AG04449 (cell line): ENCODE measurements at regions not wholly inside any gene's neighbourhood (a gene's known extent, or its start where the extent isn't known, plus 50 kb on each side); places are given as distances from the start of the nearest gene placed in this dataset.

Source experiments
- CTCF ChIA-PET: fragments of 350-600 bp; formaldehyde crosslinking; extraction: SDS; loops from one replicate; lab custom pipeline; 2021; ENCODE audit warnings: antibody characterized with exemption; lab: Yijun Ruan, JAX
- POLR2A ChIA-PET: fragments of 400-600, 350-600 bp; formaldehyde crosslinking; extraction: SDS; loops from one replicate; lab custom pipeline; 2020; ENCODE audit warnings: antibody characterized with exemption, inconsistent platforms; lab: Yijun Ruan, JAX
- DNase-seq: peaks from one replicate; pipeline ENCODE4 v3.0.0-alpha.2; 2010; ENCODE audit warnings: low read depth, low spot score
- H3K4me3 ChIP-seq: 2 replicates; pipeline ENCODE4 v1.5.1; 2011; ENCODE audit warnings: low read depth, mild to moderate bottlenecking, control low read depth, low read length
- CTCF ChIP-seq: IDR thresholded peaks from one replicate; pipeline ENCODE4 v1.5.1; 2011; ENCODE audit warnings: mild to moderate bottlenecking, moderate library complexity, low read length, control low read depth, inconsistent platforms; ENCODE audit not compliant: insufficient read depth; ENCODE audit errors: missing control alignments

GRCh38 chr5:85484982-85485574 lies 1100.4 kb upstream of the EDIL3 start:
- TF ChIP-seq CTCF: no peak
- no peak overlapping the region for H3K4me3 ChIP-seq
- CTCF ChIA-PET: no interaction called here
- no peak for DNase-seq
- POLR2A ChIA-PET: no interaction called here

GRCh38 chr5:85488295-85488694 lies 1103.6 kb upstream of the EDIL3 start:
- no peak for DNase-seq
- no peak for TF ChIP-seq CTCF
- ChIA-PET POLR2A (no interaction called here), CTCF (no interaction called here)
- H3K4me3 ChIP-seq: no peak overlapping the region

- CTCF ChIA-PET: no interaction called here
- no peak for DNase-seq
- H3K4me3 ChIP-seq: no peak overlapping the region
- POLR2A ChIA-PET: no interaction called here
- TF ChIP-seq CTCF: no peak
These were observed 1116.2 kb upstream of the EDIL3 start for GRCh38 chr5:85500869-85501268.

GRCh38 chr5:85512896-85513295 lies 1104.8 kb upstream of the COX7C start:
- DNase-seq: no peak
- ChIA-PET POLR2A (no interaction called here), CTCF (no interaction called here)
- H3K4me3 ChIP-seq: no peak overlapping the region
- no peak for TF ChIP-seq CTCF

- H3K4me3 ChIP-seq: no peak overlapping the region
- CTCF ChIA-PET: no interaction called here
- DNase-seq: no peak
- POLR2A ChIA-PET: no interaction called here
- no peak for TF ChIP-seq CTCF
These were observed 1102.2 kb upstream of the COX7C start for GRCh38 chr5:85515588-85515987.

- POLR2A ChIA-PET: no interaction called here
- H3K4me3 ChIP-seq: no peak overlapping the region
- no peak for DNase-seq
- TF ChIP-seq CTCF: no peak
- CTCF ChIA-PET: no interaction called here
These were observed 1100.4 kb upstream of the COX7C start for GRCh38 chr5:85517386-85517785.
